H1 (cell line): ENCODE measurements at regions not wholly inside any gene's neighbourhood (a gene's known extent, or its start where the extent isn't known, plus 50 kb on each side); places are given as distances from the start of the nearest gene placed in this dataset.

ENCODE experiments used
- POU5F1 ChIP-seq: IDR thresholded peaks from 2 replicates; pipeline ENCODE4 v1.6.1; 2011; ENCODE audit warnings: low read depth, mild to moderate bottlenecking, low read length, moderate library complexity

- no peak for TF ChIP-seq POU5F1
- TF ChIP-seq, all 59 proteins: peak for 3
Measured at GRCh38 chr3:97417-98258, 98.9 kb upstream of the CHL1 start (continued).
